ENCODE measurements at regions not wholly inside any gene's neighbourhood (a gene's known extent, or its start where the extent isn't known, plus 50 kb on each side); places are given as distances from the start of the nearest gene placed in this dataset.

- no peak overlapping the region for H2AFZ ChIP-seq (ENCODE audit: low read depth, low read length)
- no peak overlapping the region for H3K4me3 ChIP-seq (ENCODE audit: low read length)
- TF ChIP-seq EZH2 (IDR thresholded peaks at IDR 0.05; ENCODE audit: borderline replicate concordance, insufficient read depth, low read length, poor library complexity, severe bottlenecking) (no peak), EP300 (conservative IDR thresholded peaks at IDR 0.05; ENCODE audit: poor library complexity, severe bottlenecking) (no peak), TAF1 (IDR thresholded peaks at IDR 0.05; ENCODE audit: low read depth) (no peak), SMC3 (conservative IDR thresholded peaks at IDR 0.05; ENCODE audit: poor library complexity) (no peak), POLR2AphosphoS5 (IDR thresholded peaks at IDR 0.05) (no peak), MXI1 (conservative IDR thresholded peaks at IDR 0.05; ENCODE audit: poor library complexity, severe bottlenecking) (no peak), REST (IDR thresholded peaks at IDR 0.05; ENCODE audit: borderline replicate concordance) (no peak), CTCF (IDR thresholded peaks at IDR 0.05; ENCODE audit: poor library complexity, severe bottlenecking) (no peak), RAD21 (conservative IDR thresholded peaks at IDR 0.05) (no peak)
These were observed 249.7 kb upstream of the NREP start for GRCh38 chr5:112006721-112007120.

DNA sequence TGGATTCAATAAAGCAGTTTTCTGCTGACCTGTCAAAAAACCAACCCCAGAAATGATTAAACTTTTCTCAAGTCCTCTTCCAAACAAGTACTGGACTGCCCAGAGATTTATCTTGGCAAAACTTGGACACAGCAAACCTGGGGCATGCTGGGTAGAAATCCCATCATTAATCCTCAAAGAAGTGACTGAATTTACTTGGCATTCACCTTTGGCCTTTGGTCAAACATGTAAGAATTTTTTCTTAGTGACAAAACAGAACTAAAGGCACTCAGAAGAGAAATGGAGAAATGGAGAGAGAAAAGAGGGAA lies 248.6 kb upstream of the NREP start:
- Histone ChIP-seq H4K20me1 (ENCODE audit: insufficient read depth) (no peaks in the 10 kb centered on the region), H3F3A (ENCODE audit: insufficient read depth, low read length, poor library complexity, severe bottlenecking) (no peaks in the 10 kb centered on the region), H3K79me2 (replicated peaks; ENCODE audit: insufficient read depth, low read length) (no peaks in the 10 kb centered on the region), H3K27ac (ENCODE audit: low read length) (no peak overlapping the region), H3K9me2 (ENCODE audit: insufficient read depth, low read length) (no peaks in the 10 kb centered on the region), H2AFZ (ENCODE audit: low read depth, low read length) (no peak overlapping the region), H3K27me3 (ENCODE audit: insufficient read depth, low read depth, low read length) (no peaks in the 10 kb centered on the region), H3K4me2 (ENCODE audit: low read length) (no peak overlapping the region), H3K36me3 (ENCODE audit: insufficient read depth, low read length) (no peaks in the 10 kb centered on the region), H3K9me3 (ENCODE audit: low read length) (no peaks in the 10 kb centered on the region), H3K4me3 (ENCODE audit: low read length) (no peak overlapping the region), H3K9ac (ENCODE audit: low read length) (no peak overlapping the region)
- TF ChIP-seq EZH2 (IDR thresholded peaks at IDR 0.05; ENCODE audit: borderline replicate concordance, insufficient read depth, low read length, poor library complexity, severe bottlenecking) (no peak), SMC3 (conservative IDR thresholded peaks at IDR 0.05; ENCODE audit: poor library complexity) (no peak), MXI1 (conservative IDR thresholded peaks at IDR 0.05; ENCODE audit: poor library complexity, severe bottlenecking) (no peak), EP300 (conservative IDR thresholded peaks at IDR 0.05; ENCODE audit: poor library complexity, severe bottlenecking) (no peak), REST (IDR thresholded peaks at IDR 0.05; ENCODE audit: borderline replicate concordance) (no peak), TAF1 (IDR thresholded peaks at IDR 0.05; ENCODE audit: low read depth) (no peak), CTCF (IDR thresholded peaks at IDR 0.05; ENCODE audit: poor library complexity, severe bottlenecking) (no peak), RAD21 (conservative IDR thresholded peaks at IDR 0.05) (no peak), POLR2AphosphoS5 (IDR thresholded peaks at IDR 0.05) (no peak)

More at GRCh38 chr5:112006721-112007120, 249.7 kb upstream of the NREP start:
- Histone ChIP-seq H3K27me3 (ENCODE audit: insufficient read depth, low read depth, low read length) (no peaks in the 10 kb centered on the region), H4K20me1 (ENCODE audit: insufficient read depth) (no peaks in the 10 kb centered on the region), H3K4me2 (ENCODE audit: low read length) (no peak overlapping the region), H3K9me2 (ENCODE audit: insufficient read depth, low read length) (no peaks in the 10 kb centered on the region), H3K27ac (ENCODE audit: low read length) (no peak overlapping the region), H3K9ac (ENCODE audit: low read length) (no peak overlapping the region), H3F3A (ENCODE audit: insufficient read depth, low read length, poor library complexity, severe bottlenecking) (no peaks in the 10 kb centered on the region), H3K36me3 (ENCODE audit: insufficient read depth, low read length) (no peaks in the 10 kb centered on the region), H3K79me2 (replicated peaks; ENCODE audit: insufficient read depth, low read length) (no peaks in the 10 kb centered on the region), H3K9me3 (ENCODE audit: low read length) (no peaks in the 10 kb centered on the region)

Data from neural cell (in vitro differentiated cells).